ENCODE measurements at regions not wholly inside any gene's neighbourhood (a gene's known extent, or its start where the extent isn't known, plus 50 kb on each side); places are given as distances from the start of the nearest gene placed in this dataset.
A peak's percentile ranks its signal among the peaks of the same experiment; 100 is the strongest.
"Not testable (repeated sequence)": the region's sequence is repeated elsewhere in the genome, so short reads cannot be mapped to it uniquely, and the experiment has no call there.

GRCh38 chr20:30309938-30310337, 947.5 kb upstream of the DEFB115 start:
- not testable (repeated sequence) for DNase-seq; H3K4me1 Mint-ChIP-seq (ENCODE audit: low read depth, unreplicated experiment); H3K27ac Mint-ChIP-seq (ENCODE audit: unreplicated experiment); H3K9me3 Mint-ChIP-seq (ENCODE audit: unreplicated experiment); H3K36me3 Mint-ChIP-seq (ENCODE audit: unreplicated experiment); H3K4me3 Mint-ChIP-seq (ENCODE audit: unreplicated experiment); H3K27me3 Mint-ChIP-seq (ENCODE audit: unreplicated experiment)

GRCh38 chr20:30310385-30310784, 947.1 kb upstream of the DEFB115 start:
- not testable (repeated sequence) for DNase-seq; H3K9me3 Mint-ChIP-seq (ENCODE audit: unreplicated experiment); H3K27me3 Mint-ChIP-seq (ENCODE audit: unreplicated experiment); H3K36me3 Mint-ChIP-seq (ENCODE audit: unreplicated experiment); H3K27ac Mint-ChIP-seq (ENCODE audit: unreplicated experiment); H3K4me3 Mint-ChIP-seq (ENCODE audit: unreplicated experiment)
- peaks cover 10% of the 10 kb centered on the region for H3K4me1 Mint-ChIP-seq (ENCODE audit: low read depth, unreplicated experiment)

- H3K27me3 Mint-ChIP-seq (ENCODE audit: unreplicated experiment): peaks cover 18% of the 10 kb centered on the region
- not testable (repeated sequence) for H3K27ac Mint-ChIP-seq (ENCODE audit: unreplicated experiment); DNase-seq; H3K4me3 Mint-ChIP-seq (ENCODE audit: unreplicated experiment); H3K9me3 Mint-ChIP-seq (ENCODE audit: unreplicated experiment); H3K36me3 Mint-ChIP-seq (ENCODE audit: unreplicated experiment)
- H3K4me1 Mint-ChIP-seq (ENCODE audit: low read depth, unreplicated experiment): peaks cover 17% of the 10 kb centered on the region
Observed at GRCh38 chr20:30312220-30312619, 945.2 kb upstream of the DEFB115 start.

- not testable (repeated sequence) for H3K27ac Mint-ChIP-seq (ENCODE audit: unreplicated experiment); DNase-seq; H3K36me3 Mint-ChIP-seq (ENCODE audit: unreplicated experiment); H3K9me3 Mint-ChIP-seq (ENCODE audit: unreplicated experiment); H3K4me3 Mint-ChIP-seq (ENCODE audit: unreplicated experiment)
- Mint-ChIP-seq H3K27me3 (ENCODE audit: unreplicated experiment) (peaks cover 13% of the 10 kb centered on the region), H3K4me1 (ENCODE audit: low read depth, unreplicated experiment) (peaks cover 22% of the 10 kb centered on the region)
Observed at GRCh38 chr20:30313660-30314059, 943.8 kb upstream of the DEFB115 start.

GRCh38 chr20:30316063-30316462, 941.4 kb upstream of the DEFB115 start:
- H3K9me3 Mint-ChIP-seq (ENCODE audit: unreplicated experiment); H3K36me3 Mint-ChIP-seq (ENCODE audit: unreplicated experiment): not testable (repeated sequence)
- H3K4me3 Mint-ChIP-seq (ENCODE audit: unreplicated experiment): peak overlapping the region; percentile 92
- H3K4me1 Mint-ChIP-seq (ENCODE audit: low read depth, unreplicated experiment): peaks cover 22% of the 10 kb centered on the region
- H3K27ac Mint-ChIP-seq (ENCODE audit: unreplicated experiment): peak overlapping the region; percentile 98
- peak; percentile 88 for DNase-seq
- peaks cover 13% of the 10 kb centered on the region for H3K27me3 Mint-ChIP-seq (ENCODE audit: unreplicated experiment)

- peak; percentile 36 for DNase-seq
- peak overlapping the region; percentile 98 for H3K27ac Mint-ChIP-seq (ENCODE audit: unreplicated experiment)
- H3K36me3 Mint-ChIP-seq (ENCODE audit: unreplicated experiment): not testable (repeated sequence)
- peak overlapping the region; percentile 92 for H3K4me3 Mint-ChIP-seq (ENCODE audit: unreplicated experiment)
- peaks cover 22% of the 10 kb centered on the region for H3K4me1 Mint-ChIP-seq (ENCODE audit: low read depth, unreplicated experiment)
- peaks cover 13% of the 10 kb centered on the region for H3K27me3 Mint-ChIP-seq (ENCODE audit: unreplicated experiment)
- peaks cover 11% of the 10 kb centered on the region for H3K9me3 Mint-ChIP-seq (ENCODE audit: unreplicated experiment)
Observed at GRCh38 chr20:30316532-30317299, 940.7 kb upstream of the DEFB115 start.

GRCh38 chr20:30333744-30334143, 923.7 kb upstream of the DEFB115 start:
- not testable (repeated sequence) for DNase-seq; H3K4me1 Mint-ChIP-seq (ENCODE audit: low read depth, unreplicated experiment); H3K27me3 Mint-ChIP-seq (ENCODE audit: unreplicated experiment); H3K27ac Mint-ChIP-seq (ENCODE audit: unreplicated experiment); H3K36me3 Mint-ChIP-seq (ENCODE audit: unreplicated experiment); H3K4me3 Mint-ChIP-seq (ENCODE audit: unreplicated experiment); H3K9me3 Mint-ChIP-seq (ENCODE audit: unreplicated experiment)

- not testable (repeated sequence) for H3K4me1 Mint-ChIP-seq (ENCODE audit: low read depth, unreplicated experiment); DNase-seq; H3K36me3 Mint-ChIP-seq (ENCODE audit: unreplicated experiment); H3K27me3 Mint-ChIP-seq (ENCODE audit: unreplicated experiment); H3K4me3 Mint-ChIP-seq (ENCODE audit: unreplicated experiment); H3K9me3 Mint-ChIP-seq (ENCODE audit: unreplicated experiment); H3K27ac Mint-ChIP-seq (ENCODE audit: unreplicated experiment)
Observed at GRCh38 chr20:30337556-30337955, 919.9 kb upstream of the DEFB115 start.

GRCh38 chr20:30348932-30349331, 908.5 kb upstream of the DEFB115 start:
- H3K36me3 Mint-ChIP-seq (ENCODE audit: unreplicated experiment); H3K27ac Mint-ChIP-seq (ENCODE audit: unreplicated experiment); H3K4me1 Mint-ChIP-seq (ENCODE audit: low read depth, unreplicated experiment); H3K4me3 Mint-ChIP-seq (ENCODE audit: unreplicated experiment); H3K27me3 Mint-ChIP-seq (ENCODE audit: unreplicated experiment); H3K9me3 Mint-ChIP-seq (ENCODE audit: unreplicated experiment); DNase-seq: not testable (repeated sequence)

Data from glutamatergic neuron (in vitro differentiated cells).